Thyroid gland (tissue), 4 donors: ENCODE measurements at regions not wholly inside any gene's neighbourhood (a gene's known extent, or its start where the extent isn't known, plus 50 kb on each side); places are given as distances from the start of the nearest gene placed in this dataset.

Experiments
- DNase-seq, 2 donors: peaks; one replicate each; pipeline ENCODE4 v3.0.0-alpha.2; 2019
- H3K27ac ChIP-seq, 3 donors: fragments of 200-600 bp; sonication (generic); 1 replicate in 2 of 3; 2 replicates in 1 of 3; pipeline ENCODE4 v1.5.1; 2016 to 2019; ENCODE audit warnings: mild to moderate bottlenecking in 1 of 3, moderate library complexity in 1 of 3
- H3K27me3 ChIP-seq: fragments of 200-600 bp; sonication (generic); one replicate; pipeline ENCODE4 v1.5.1; 2019
- H3K36me3 ChIP-seq, 2 donors: fragments of 200-600 bp; sonication (generic); one replicate each; pipeline ENCODE4 v1.5.1; 2016 to 2019
- H3K4me1 ChIP-seq, 2 donors: fragments of 200-600 bp; sonication (generic); one replicate each; pipeline ENCODE4 v1.5.1; 2017 to 2019
- H3K4me3 ChIP-seq, 3 donors: fragments of 200-600 bp; sonication (generic); replicated peaks in 1 of 3; 1 replicate in 2 of 3; 2 replicates in 1 of 3; pipeline ENCODE4 v1.5.1; 2016; ENCODE audit warnings: mild to moderate bottlenecking in 1 of 3
- H3K9me3 ChIP-seq: fragments of 200-600 bp; sonication (generic); one replicate; pipeline ENCODE4 v1.5.1; 2017
- CTCF ChIP-seq, 6 experiments: fragments of 200-600 bp in 3 of 6; fragments of 450-650 bp in 3 of 6; sonication (generic) in 3 of 6; IDR thresholded peaks; one replicate each; pipeline ENCODE4 v1.5.1; 2016 to 2019; ENCODE audit warnings: antibody characterized with exemption in 6 of 6, mild to moderate bottlenecking in 2 of 6, inconsistent platforms in 1 of 6, moderate library complexity in 1 of 6
- POLR2A ChIP-seq, 2 donors: fragments of 450-650 bp; IDR thresholded peaks; one replicate each; pipeline ENCODE4 v1.6.1; 2017; ENCODE audit warnings: antibody characterized with exemption in 2 of 2, mild to moderate bottlenecking in 2 of 2, moderate library complexity in 1 of 2
- WGBS, 2 donors: methylation state at CpG; one replicate each; pipeline ENCODE4 v1.1.5; 2017; 5-methylcytosine and 5-hydroxymethylcytosine counted together
- intact Hi-C: fragments of 100-400 bp; cut with DNase I; formaldehyde crosslinking; loops from one replicate; pipeline ENCODE4 v1.15.1; 2023

DNA sequence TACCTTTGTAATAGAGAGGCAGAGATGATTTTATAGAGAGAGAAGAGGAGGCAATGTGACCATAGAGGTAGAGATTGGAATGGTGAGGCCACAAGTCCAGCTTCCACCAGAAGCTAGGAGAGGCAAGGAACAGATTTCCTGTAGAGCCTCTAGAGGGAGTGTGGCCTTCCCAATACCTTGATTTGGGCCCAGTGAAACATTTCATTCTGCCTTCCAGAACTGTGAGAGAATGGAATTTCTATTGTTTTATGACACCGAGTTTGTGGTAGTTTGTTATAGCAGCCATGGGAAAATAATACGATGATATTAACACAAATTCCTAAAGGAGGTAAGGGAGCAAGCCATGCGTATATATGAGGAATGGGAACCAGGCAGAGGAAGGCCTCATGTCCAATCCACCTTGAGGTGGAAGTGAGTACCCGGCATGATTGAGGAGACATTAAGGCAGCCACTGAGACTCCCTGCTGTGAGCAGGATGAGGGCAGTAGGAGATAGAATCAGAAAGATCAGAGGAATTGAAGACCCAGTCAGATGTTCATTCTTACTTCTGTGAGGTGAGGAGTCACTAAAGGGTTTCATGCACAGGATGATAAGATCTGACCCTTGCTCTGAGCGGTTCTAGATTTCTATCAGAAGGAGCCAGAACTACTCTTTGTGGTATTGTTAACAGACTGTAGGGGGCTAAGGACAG lies 636.3 kb upstream of the IMPG1 start:
- Histone ChIP-seq H3K27ac (no peak overlapping the region), H3K4me3 (no peak overlapping the region), H3K9me3 (no peaks in the 10 kb centered on the region), H3K27me3 (no peaks in the 10 kb centered on the region), H3K4me1 (no peaks in the 10 kb centered on the region), H3K36me3 (no peaks in the 10 kb centered on the region)
- whole genome bisulfite sequencing, 2 donors = 82 to 86% methylated on average over 5 of the region's 5 CpGs
- intact Hi-C loops = no loop called here
- no peak for DNase-seq
- TF ChIP-seq CTCF (IDR thresholded peaks at IDR 0.05) = no peak

DNA sequence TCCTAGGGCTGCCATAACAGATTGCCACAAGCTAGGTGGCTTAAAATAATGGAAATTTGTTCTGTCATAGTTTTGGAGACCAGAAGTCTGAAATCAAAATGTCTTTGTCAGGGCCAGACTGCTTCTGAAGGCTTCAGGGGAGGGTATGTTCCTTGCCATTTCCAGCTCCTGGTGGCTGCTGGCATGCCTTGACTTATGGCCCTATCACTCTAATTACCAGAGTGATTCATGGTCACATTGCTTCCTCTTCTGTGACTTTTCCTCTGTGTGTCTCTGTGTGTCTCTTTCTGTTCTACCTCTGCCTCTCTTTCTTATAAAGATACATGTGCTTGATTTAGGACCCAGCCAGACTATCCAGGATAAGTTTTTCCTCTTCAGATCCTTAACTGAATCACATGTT lies 635.2 kb upstream of the IMPG1 start:
- Histone ChIP-seq H3K27me3 (no peaks in the 10 kb centered on the region), H3K4me1 (no peaks in the 10 kb centered on the region), H3K9me3 (no peaks in the 10 kb centered on the region), H3K36me3 (no peaks in the 10 kb centered on the region), H3K27ac (no peak overlapping the region), H3K4me3 (no peak overlapping the region)
- intact Hi-C loops = no loop called here
- no peak for DNase-seq
- no peak for TF ChIP-seq POLR2A (IDR thresholded peaks at IDR 0.05)

DNA sequence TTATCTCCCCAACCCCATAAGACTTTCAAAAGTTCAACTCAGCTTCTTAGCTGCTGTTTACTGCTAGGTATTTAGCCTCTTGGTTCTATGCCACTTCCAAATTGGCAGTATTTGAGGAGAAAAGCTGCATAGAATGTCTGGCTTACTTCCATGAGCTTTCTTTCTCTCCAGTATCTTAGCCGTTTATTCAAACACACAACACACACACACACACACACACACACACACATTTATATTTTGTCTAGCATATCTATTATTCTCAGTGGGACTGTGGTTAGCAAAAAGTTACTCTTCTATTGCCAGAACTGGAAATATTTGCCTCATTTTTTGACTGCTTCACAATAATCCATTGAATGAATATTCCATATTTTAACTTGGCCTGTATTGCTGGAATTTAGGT lies 634.2 kb upstream of the IMPG1 start:
- 28 to 43% methylated on average over 1 of the region's 1 CpG for WGBS, 2 donors

GRCh38 chr6:76706086-76706485 lies 633.6 kb upstream of the IMPG1 start:
- no peak for DNase-seq
- intact Hi-C loops = no loop called here
- H3K27me3 ChIP-seq = no peaks in the 10 kb centered on the region
- WGBS, 2 donors = 79 to 87% methylated on average over 2 of the region's 2 CpGs
- no peaks in the 10 kb centered on the region for H3K4me1 ChIP-seq
- no peak for TF ChIP-seq CTCF (IDR thresholded peaks at IDR 0.05)
- TF ChIP-seq POLR2A (IDR thresholded peaks at IDR 0.05) = no peak
- H3K27ac ChIP-seq = no peak overlapping the region
- no peaks in the 10 kb centered on the region for H3K36me3 ChIP-seq
- H3K4me3 ChIP-seq = no peak overlapping the region
- no peaks in the 10 kb centered on the region for H3K9me3 ChIP-seq

More for the DNA sequence above, 634.2 kb upstream of the IMPG1 start:
- intact Hi-C loops = no loop called here
- Histone ChIP-seq H3K36me3 (no peaks in the 10 kb centered on the region), H3K4me1 (no peaks in the 10 kb centered on the region), H3K4me3 (no peak overlapping the region), H3K27ac (no peak overlapping the region), H3K9me3 (no peaks in the 10 kb centered on the region), H3K27me3 (no peaks in the 10 kb centered on the region)
- no peak for DNase-seq
- TF ChIP-seq CTCF (IDR thresholded peaks at IDR 0.05) = no peak
- no peak for TF ChIP-seq POLR2A (IDR thresholded peaks at IDR 0.05)

GRCh38 chr6:76703786-76704185 lies 631.3 kb upstream of the IMPG1 start:
- no peaks in the 10 kb centered on the region for H3K36me3 ChIP-seq
- H3K4me1 ChIP-seq = no peaks in the 10 kb centered on the region
- H3K9me3 ChIP-seq = no peaks in the 10 kb centered on the region
- DNase-seq = no peak
- intact Hi-C loops = no loop called here
- no peaks in the 10 kb centered on the region for H3K27me3 ChIP-seq
- H3K27ac ChIP-seq = no peak overlapping the region
- H3K4me3 ChIP-seq = no peak overlapping the region
- WGBS, 2 donors = 88 to 95% methylated on average over 1 of the region's 1 CpG
- TF ChIP-seq CTCF (IDR thresholded peaks at IDR 0.05) (no peak), POLR2A (IDR thresholded peaks at IDR 0.05) (no peak)

- Histone ChIP-seq H3K9me3 (no peaks in the 10 kb centered on the region), H3K4me1 (no peaks in the 10 kb centered on the region), H3K27me3 (no peaks in the 10 kb centered on the region), H3K36me3 (no peaks in the 10 kb centered on the region), H3K4me3 (no peak overlapping the region), H3K27ac (no peak overlapping the region)
- no peak for DNase-seq
- WGBS, 2 donors = 92 to 93% methylated on average over 2 of the region's 2 CpGs
- intact Hi-C loops = no loop called here
- TF ChIP-seq CTCF (IDR thresholded peaks at IDR 0.05) = no peak
- no peak for TF ChIP-seq POLR2A (IDR thresholded peaks at IDR 0.05)
Measured at GRCh38 chr6:76703285-76703684, 630.8 kb upstream of the IMPG1 start.
